Right hindlimb (tissue), 1 donor: ENCODE measurements at regions not wholly inside any gene's neighbourhood (a gene's known extent, or its start where the extent isn't known, plus 50 kb on each side); places are given as distances from the start of the nearest gene placed in this dataset.
"Not testable (repeated sequence)": the region's sequence is repeated elsewhere in the genome, so short reads cannot be mapped to it uniquely, and the experiment has no call there.

Source experiments
- DNase-seq: peaks from one replicate; pipeline ENCODE4 v3.0.0-alpha.2; 2018

- DNase-seq = no peak
Measured at GRCh38 chr21:35982717-35983116, 77.6 kb downstream of the SETD4 start.

GRCh38 chr21:35981514-35982070 is 78.7 kb downstream of the SETD4 start:
- no peak for DNase-seq

DNA sequence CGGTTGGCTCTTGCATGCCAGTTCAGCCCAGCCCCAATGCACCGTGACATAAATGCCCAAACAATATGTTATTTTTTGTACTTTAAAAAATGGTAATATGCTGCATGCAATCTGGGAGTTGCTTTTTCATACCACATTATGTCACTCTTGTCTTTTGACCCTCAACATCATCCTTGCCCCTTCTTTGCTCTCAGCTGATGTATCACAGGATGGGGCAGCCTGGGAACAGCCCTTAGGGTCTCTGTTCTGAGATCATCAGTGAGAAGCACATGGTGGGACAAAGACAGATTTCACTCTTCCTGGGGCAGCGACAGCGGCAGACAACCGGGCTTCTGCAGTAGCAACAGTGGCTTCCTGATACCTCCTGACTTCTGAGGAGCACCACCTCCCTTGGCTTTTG is 79.5 kb downstream of the SETD4 start:
- no peak for DNase-seq

DNA sequence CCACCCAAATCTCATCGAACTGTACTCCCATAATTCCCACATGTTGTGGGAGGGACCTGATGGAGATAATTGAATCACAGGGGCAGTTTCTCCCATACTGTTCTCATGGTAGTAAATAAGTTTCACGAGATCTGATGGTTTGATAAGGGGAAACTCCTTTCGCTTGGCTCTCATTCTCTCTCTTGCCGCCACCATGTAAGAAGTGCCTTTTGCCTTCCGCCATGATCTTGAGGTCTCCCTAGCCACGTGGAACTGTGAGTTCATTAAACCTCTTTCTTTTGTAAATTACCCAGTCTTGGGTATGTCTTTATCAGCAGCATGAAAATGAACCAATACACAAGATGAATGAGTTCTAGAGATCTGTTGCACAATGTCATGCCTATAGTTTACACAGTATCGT is 82.5 kb downstream of the SETD4 start:
- DNase-seq = not testable (repeated sequence)

- no peak for DNase-seq
Measured at GRCh38 chr21:35976929-35977328, 83.4 kb downstream of the SETD4 start.

DNA sequence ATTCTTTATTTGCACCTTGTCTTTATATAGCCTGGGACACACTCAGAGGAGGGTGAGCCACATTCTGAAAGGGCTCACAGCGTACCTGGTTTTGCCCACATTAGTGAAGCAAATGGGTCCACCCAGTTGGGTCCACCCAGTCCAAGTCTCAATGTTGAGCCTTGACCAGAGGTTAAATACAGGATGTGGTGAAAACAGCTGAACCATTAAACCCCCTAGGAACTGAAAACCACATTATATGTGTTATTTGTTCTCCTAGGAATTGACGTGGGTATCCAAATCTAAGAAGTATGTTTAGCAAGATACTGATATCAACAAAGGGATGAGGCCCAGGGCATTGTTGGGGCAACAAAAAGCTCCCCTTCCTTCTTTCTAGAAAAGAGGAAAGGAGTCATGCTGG is 83.8 kb downstream of the SETD4 start:
- DNase-seq = no peak

DNA sequence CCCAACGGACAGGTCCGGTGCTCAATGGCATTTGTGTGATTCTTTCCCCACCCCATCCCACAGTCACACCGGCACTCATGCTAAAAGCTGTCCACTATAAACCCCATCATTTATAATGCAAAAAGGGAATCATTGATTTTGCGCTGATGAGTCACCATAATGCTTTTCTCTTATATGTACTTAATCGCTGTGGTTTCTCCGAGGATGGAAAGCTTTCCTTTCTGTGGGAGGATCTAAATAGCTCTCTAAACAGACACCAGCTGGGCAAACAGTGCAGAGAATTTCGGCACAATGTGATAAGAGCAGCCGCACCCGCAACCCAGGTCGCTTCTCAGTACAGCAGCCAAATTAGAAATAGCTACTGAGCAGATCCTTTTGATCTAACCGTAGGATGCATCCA is 85.6 kb downstream of the SETD4 start:
- DNase-seq = no peak

- no peak for DNase-seq
Measured at GRCh38 chr21:35971824-35972223, 88.5 kb downstream of the SETD4 start.

DNA sequence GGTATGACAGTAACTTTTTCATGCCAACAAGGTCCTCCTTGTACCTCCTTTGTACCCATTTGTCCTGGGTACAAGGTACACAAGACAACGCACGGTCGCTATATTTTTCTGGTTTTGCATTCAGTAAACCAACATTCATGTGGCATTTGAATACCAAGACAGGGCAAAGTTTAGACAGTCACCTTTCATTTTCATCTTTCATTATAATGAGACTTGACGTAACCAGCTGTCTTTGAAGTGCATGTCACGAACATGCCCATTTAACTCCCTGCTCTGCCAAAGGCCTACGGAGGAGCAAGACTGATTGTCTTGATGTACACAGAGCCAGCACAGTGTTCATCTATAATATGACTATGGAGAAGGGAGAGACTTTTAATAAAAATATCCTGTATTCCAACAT is 91.0 kb downstream of the SETD4 start:
- DNase-seq = no peak

GRCh38 chr21:35968564-35968963 is 91.8 kb downstream of the SETD4 start:
- no peak for DNase-seq

DNA sequence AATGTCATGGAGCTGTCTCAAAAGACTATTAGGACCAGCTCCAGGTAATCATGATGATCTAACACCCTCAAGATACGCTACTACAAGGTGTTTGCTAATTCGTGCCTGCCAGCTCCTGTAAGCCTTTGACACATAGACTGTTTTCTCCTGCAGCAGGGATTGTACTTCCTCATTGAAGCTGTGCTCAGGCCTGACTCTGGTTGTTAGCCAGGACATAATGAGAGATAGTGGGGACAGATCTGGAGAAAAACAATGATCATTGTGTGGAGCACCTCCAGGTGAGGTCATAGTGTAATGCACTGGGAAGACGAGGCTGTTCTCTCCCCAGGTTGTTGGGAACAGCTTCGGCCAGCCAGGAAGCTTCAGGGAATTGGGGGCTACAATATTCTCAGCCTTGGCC is 94.6 kb downstream of the SETD4 start:
- DNase-seq = no peak

GRCh38 chr21:35963920-35964451 is 96.3 kb downstream of the SETD4 start:
- no peak for DNase-seq

DNA sequence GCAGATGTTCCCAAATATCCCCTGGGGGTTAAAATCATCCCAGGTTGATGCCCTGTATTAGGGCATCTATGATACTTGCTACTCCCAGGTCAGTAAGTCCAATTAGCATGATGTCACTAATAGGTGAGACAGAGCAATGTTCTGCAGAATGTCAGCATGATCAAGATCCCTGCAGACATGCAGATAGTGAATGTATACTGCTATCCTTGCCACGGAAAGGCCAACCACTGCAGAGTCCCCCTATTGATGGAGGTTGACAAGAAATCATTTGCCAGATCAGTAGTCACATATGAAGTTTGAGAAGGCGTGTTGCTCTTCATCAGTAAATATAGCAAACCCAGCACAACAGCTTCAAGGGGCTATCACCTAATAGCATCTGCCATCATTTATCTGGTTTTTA is 97.4 kb downstream of the SETD4 start:
- no peak for DNase-seq

- DNase-seq = no peak
Measured at GRCh38 chr21:35954066-35954465, 106.3 kb downstream of the SETD4 start.

- no peak for DNase-seq
Measured at GRCh38 chr21:35953597-35953996, 106.7 kb downstream of the SETD4 start.

DNA sequence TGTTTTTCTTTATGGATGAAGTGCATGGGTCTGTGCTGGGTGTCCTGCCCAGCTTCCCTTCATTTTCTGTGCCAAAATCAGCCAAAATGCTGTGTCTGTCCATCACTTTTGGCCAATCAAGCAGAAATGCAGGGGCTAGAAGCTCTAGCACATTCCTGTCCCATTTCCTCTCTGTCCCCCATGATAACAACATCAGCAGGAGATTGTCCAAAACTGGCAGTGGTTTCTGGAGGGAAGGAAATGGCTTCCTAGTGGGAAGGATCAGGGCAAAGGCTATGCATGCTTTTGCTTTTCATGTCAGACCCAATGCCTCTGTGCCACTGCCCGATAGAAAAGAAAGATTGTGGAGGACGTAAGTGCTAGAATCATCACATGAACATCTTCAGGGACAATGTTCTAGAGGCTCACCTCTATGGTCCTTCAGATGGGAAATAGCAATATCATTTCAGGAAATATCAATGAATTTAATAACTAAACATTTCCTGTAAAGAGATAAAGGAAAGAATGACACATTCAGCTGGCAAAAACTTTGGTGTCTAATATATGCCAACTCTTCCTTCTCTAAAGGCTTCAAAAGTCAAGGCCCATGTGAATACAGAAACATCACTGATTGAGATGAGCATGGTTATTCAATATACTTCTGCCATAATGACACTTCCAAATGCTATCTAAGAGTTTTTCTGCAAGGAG is 107.5 kb downstream of the SETD4 start:
- no peak for DNase-seq

DNA sequence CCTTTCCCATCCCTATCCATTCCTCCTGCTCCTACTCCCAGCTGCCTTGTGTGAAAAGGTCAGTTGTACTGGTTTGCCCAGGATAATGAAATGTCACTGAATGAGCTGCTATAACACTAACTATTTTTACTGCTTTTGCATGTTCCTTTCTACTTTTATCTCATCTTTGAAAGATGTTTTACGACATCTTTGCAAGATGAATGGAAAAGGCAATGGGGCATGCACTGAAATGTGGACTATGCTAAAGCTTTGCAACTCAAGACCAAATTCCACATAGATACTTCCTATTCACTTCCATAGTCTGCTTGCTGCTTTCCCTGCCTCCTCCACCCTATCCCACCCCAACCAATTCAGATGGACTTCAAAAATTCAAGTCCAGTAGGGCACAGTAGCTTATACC is 111.3 kb downstream of the SETD4 start:
- no peak for DNase-seq

DNA sequence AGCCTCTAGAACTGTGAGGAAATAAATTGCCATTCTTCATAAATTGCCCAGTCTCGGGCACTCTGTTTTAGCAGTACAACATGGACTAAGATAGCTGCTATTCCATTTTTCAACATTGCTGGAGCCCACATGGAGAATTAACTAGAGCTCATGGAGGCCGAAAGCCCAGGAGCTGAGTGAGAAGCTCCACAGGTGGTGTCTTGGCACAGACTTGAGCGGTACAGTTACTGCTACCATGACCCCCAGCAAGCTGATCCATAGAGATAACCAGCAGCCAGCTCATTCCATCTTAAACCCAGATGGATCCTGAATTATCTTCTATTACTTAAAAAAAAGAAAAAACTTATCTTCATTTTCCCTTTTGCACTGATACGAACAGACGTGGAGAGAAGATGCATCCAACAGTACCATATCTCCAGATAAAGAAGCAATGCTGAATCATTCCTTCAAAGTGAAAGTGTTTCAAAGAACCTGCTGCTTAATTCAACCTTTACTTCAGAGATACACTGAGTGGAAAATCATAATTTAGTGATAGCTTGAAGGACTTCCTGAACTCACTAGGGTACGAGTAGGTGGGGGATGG is 115.1 kb downstream of the SETD4 start:
- no peak for DNase-seq

- DNase-seq = no peak
Measured at GRCh38 chr21:35943752-35944151, 116.6 kb downstream of the SETD4 start.

- DNase-seq = no peak
Measured at GRCh38 chr21:35942211-35943144, 117.8 kb downstream of the SETD4 start.

GRCh38 chr21:35940074-35940927 is 120.0 kb downstream of the SETD4 start:
- DNase-seq = peak; percentile 44

DNA sequence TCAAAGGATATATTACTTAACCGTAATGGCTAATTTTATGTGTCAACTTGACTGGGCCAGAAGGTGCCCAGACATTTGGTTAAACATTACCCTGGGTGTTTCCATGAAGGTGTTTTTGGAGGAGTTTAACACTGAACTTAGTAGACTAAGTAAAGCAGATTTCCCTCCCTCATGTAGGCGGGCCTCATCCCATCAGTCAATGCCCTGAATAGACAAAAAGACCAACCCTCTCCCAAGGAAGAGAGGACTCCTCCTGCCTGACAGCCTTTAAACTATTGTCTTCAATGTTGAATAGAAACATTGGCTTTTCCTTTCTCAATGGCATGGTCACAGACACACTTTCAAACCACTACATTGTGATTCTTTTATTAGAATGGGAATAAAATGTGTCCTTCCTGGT is 121.9 kb downstream of the SETD4 start:
- no peak for DNase-seq
